ENCODE measurements at regions not wholly inside any gene's neighbourhood (a gene's known extent, or its start where the extent isn't known, plus 50 kb on each side); places are given as distances from the start of the nearest gene placed in this dataset.
A peak's percentile ranks its signal among the peaks of the same experiment; 100 is the strongest.

GRCh38 chrX:20325786-20326388 is 59.2 kb upstream of the RPS6KA3 start:
- POLR2A ChIA-PET: no interaction called here
- H3K4me3 ChIP-seq (ENCODE audit: control insufficient read depth in 1 of 2, extremely low read depth in 1 of 2, low read length in 1 of 2): no peak overlapping the region
- ATAC-seq (replicated peaks in 1 of 4) (no peak), DNase-seq (no peak)
- CTCF ChIA-PET: interaction anchor here in 1 of 2 donors (0.6 kb wide), 1 partner anchor 36 kb away, joined by 4 read pairs; no protein-coding TSS in a partner anchor
- Mint-ChIP-seq H3K4me3 (no peak overlapping the region), H3K27ac (no peak overlapping the region), H3K27me3 (peaks cover 0 to 14% of the 10 kb centered on the region in 2 donors), H3K4me1 (peaks cover 12 to 19% (median 14%) of the 10 kb centered on the region in 3 donors), H3K36me3 (no peaks in the 10 kb centered on the region), H3K9me3 (no peaks in the 10 kb centered on the region)
- H3K4me1 ChIP-seq (ENCODE audit: control insufficient read depth in 1 of 2, extremely low read depth in 1 of 2, insufficient read depth in 2 of 2, low read length in 2 of 2): peaks cover 4 to 8% of the 10 kb centered on the region in 2 experiments
- 73% methylated on average over 2 of the region's 6 CpGs for WGBS (ENCODE audit: insufficient coverage)
- H3K9me3 ChIP-seq: no peaks in the 10 kb centered on the region
- H3K27me3 ChIP-seq (replicated peaks in 1 of 2; ENCODE audit: control insufficient read depth in 2 of 2, extremely low read depth in 1 of 2, insufficient read depth in 2 of 2, low read length in 1 of 2): peaks cover 0 to 3% of the 10 kb centered on the region in 2 experiments
- H3K27ac ChIP-seq (ENCODE audit: low read length): no peak overlapping the region
- H3K36me3 ChIP-seq (ENCODE audit: control insufficient read depth in 2 of 2, extremely low read depth in 1 of 2, insufficient read depth in 1 of 2, low read length in 1 of 2): no peaks in the 10 kb centered on the region

GRCh38 chrX:20322887-20323286 is 56.2 kb upstream of the RPS6KA3 start:
- no peak overlapping the region for H3K4me3 ChIP-seq (ENCODE audit: control insufficient read depth in 1 of 2, extremely low read depth in 1 of 2, low read length in 1 of 2)
- Mint-ChIP-seq H3K27ac (no peak overlapping the region), H3K4me3 (no peak overlapping the region), H3K36me3 (no peaks in the 10 kb centered on the region), H3K9me3 (no peaks in the 10 kb centered on the region), H3K27me3 (peaks cover 0 to 11% of the 10 kb centered on the region in 2 donors), H3K4me1 (peaks cover 20 to 29% (median 28%) of the 10 kb centered on the region in 3 donors)
- no peaks in the 10 kb centered on the region for H3K27me3 ChIP-seq (replicated peaks in 1 of 2; ENCODE audit: control insufficient read depth in 2 of 2, extremely low read depth in 1 of 2, insufficient read depth in 2 of 2, low read length in 1 of 2)
- H3K36me3 ChIP-seq (ENCODE audit: control insufficient read depth in 2 of 2, extremely low read depth in 1 of 2, insufficient read depth in 1 of 2, low read length in 1 of 2): no peaks in the 10 kb centered on the region
- ATAC-seq (replicated peaks in 1 of 4): no peak
- DNase-seq: no peak
- H3K4me1 ChIP-seq (ENCODE audit: control insufficient read depth in 1 of 2, extremely low read depth in 1 of 2, insufficient read depth in 2 of 2, low read length in 2 of 2): peaks cover 4 to 8% of the 10 kb centered on the region in 2 experiments
- no peaks in the 10 kb centered on the region for H3K9me3 ChIP-seq
- 95% methylated on average over 3 of the region's 5 CpGs for WGBS (ENCODE audit: insufficient coverage)
- ChIA-PET POLR2A (interaction anchor here in 1 of 2 donors (0.5 kb wide), 1 partner anchor 56 kb away, joined by 4 read pairs; no protein-coding TSS in a partner anchor), CTCF (interaction anchor here in 1 of 2 donors (0.7 to 0.8 kb wide), 2 partner anchors 60 to 115 kb away, joined by 3 read pairs; no protein-coding TSS in a partner anchor)
- H3K27ac ChIP-seq (ENCODE audit: low read length): no peak overlapping the region

DNA sequence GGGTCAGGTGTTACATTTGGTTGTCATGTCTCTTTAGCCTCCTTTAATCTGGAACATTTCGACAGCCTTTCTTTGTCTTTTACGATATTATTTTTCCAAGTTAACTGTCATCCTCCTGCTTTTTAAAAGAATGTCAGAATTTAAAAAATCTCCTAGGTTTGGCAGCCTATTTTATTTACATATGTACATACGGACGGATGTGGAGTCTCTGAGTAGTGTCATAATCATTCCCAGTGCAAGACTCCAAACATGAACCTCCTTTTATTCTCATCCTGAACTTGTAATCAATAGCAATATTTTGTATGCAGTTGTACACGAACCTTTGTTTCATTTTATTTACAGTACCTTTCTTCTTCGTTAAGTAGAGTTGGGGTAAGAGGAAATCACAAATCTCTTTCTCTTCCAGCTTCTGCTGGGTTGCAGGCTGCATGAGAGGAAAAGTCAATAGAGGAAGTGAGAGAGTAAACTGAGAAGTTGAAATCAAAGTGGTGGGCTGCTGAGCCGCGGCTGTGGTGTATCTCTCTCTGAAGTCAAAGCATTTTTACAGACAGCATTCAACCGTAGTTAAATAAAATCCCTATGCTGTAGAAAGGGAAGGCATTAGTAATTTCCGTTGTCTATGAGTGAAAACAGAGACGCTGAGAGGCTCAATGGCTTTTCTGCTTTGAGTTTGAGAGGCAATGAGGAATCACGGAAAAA is 53.9 kb upstream of the RPS6KA3 start:
- Histone ChIP-seq H3K27me3 (replicated peaks in 1 of 2; ENCODE audit: control insufficient read depth in 2 of 2, extremely low read depth in 1 of 2, insufficient read depth in 2 of 2, low read length in 1 of 2) (no peaks in the 10 kb centered on the region), H3K4me3 (ENCODE audit: control insufficient read depth in 1 of 2, extremely low read depth in 1 of 2, low read length in 1 of 2) (peak overlapping the region in 1 of 2 donors; percentile 7), H3K9me3 (no peaks in the 10 kb centered on the region), H3K27ac (ENCODE audit: low read length) (peak overlapping the region; percentile 39), H3K36me3 (ENCODE audit: control insufficient read depth in 2 of 2, extremely low read depth in 1 of 2, insufficient read depth in 1 of 2, low read length in 1 of 2) (no peaks in the 10 kb centered on the region), H3K4me1 (ENCODE audit: control insufficient read depth in 1 of 2, extremely low read depth in 1 of 2, insufficient read depth in 2 of 2, low read length in 2 of 2) (peaks cover 4 to 8% of the 10 kb centered on the region in 2 experiments)
- no peaks in the 10 kb centered on the region for H3K36me3 Mint-ChIP-seq
- ChIA-PET POLR2A (no interaction called here), CTCF (no interaction called here)
- no peaks in the 10 kb centered on the region for H3K9me3 Mint-ChIP-seq
- no CpG with 5 or more reads among the region's 12 CpGs for WGBS (ENCODE audit: insufficient coverage)
- DNase-seq (peak in 29 of 35 experiments; percentile 0 to 45 (median 8)), ATAC-seq (replicated peaks in 1 of 4) (peak; percentile 69 to 92 (median 80))
- peaks cover 20 to 31% (median 29%) of the 10 kb centered on the region in 3 donors for H3K4me1 Mint-ChIP-seq
- peaks cover 0 to 8% of the 10 kb centered on the region in 2 donors for H3K27me3 Mint-ChIP-seq
- peak overlapping the region; percentile 41 to 62 (median 62) for H3K4me3 Mint-ChIP-seq
- peak overlapping the region; percentile 82 to 85 for H3K27ac Mint-ChIP-seq

- no peak overlapping the region for H3K4me3 Mint-ChIP-seq
- POLR2A ChIA-PET: no interaction called here
- no peak overlapping the region for H3K27ac Mint-ChIP-seq
- DNase-seq (no peak), ATAC-seq (replicated peaks in 1 of 4) (no peak)
- H3K27me3 ChIP-seq (replicated peaks in 1 of 2; ENCODE audit: control insufficient read depth in 2 of 2, extremely low read depth in 1 of 2, insufficient read depth in 2 of 2, low read length in 1 of 2): no peaks in the 10 kb centered on the region
- H3K4me1 Mint-ChIP-seq: peaks cover 24 to 40% (median 36%) of the 10 kb centered on the region in 3 donors
- no peak overlapping the region for H3K4me3 ChIP-seq (ENCODE audit: control insufficient read depth in 1 of 2, extremely low read depth in 1 of 2, low read length in 1 of 2)
- no peak overlapping the region for H3K27ac ChIP-seq (ENCODE audit: low read length)
- H3K9me3 ChIP-seq: no peaks in the 10 kb centered on the region
- no peaks in the 10 kb centered on the region for H3K36me3 ChIP-seq (ENCODE audit: control insufficient read depth in 2 of 2, extremely low read depth in 1 of 2, insufficient read depth in 1 of 2, low read length in 1 of 2)
- no peaks in the 10 kb centered on the region for H3K9me3 Mint-ChIP-seq
- H3K36me3 Mint-ChIP-seq: no peaks in the 10 kb centered on the region
- CTCF ChIA-PET: no interaction called here
- WGBS (ENCODE audit: insufficient coverage): 100% methylated on average over 2 of the region's 4 CpGs
- H3K27me3 Mint-ChIP-seq: peaks cover 0 to 8% of the 10 kb centered on the region in 2 donors
- peaks cover 4 to 10% of the 10 kb centered on the region in 2 experiments for H3K4me1 ChIP-seq (ENCODE audit: control insufficient read depth in 1 of 2, extremely low read depth in 1 of 2, insufficient read depth in 2 of 2, low read length in 2 of 2)
Measured at GRCh38 chrX:20319054-20319453, 52.3 kb upstream of the RPS6KA3 start.

DNA sequence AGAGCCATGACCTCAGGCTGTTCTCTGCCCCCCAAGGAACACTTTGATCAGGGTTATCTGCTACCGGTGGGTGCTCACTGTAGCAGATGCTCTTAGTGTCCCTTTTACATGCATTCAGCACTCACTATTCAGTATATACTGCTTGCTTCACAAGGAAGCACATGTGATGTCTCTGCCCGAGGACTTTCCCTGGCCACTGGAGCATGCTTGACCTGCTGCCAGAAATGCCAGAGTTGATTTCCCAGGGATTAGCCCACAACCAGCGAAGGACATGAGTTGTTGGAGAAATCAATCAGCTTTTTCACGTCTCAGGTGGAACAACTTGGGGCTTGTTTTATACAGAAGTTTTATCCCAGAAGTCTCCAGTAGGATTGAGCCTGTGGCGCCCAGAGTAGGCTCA is 51.2 kb upstream of the RPS6KA3 start:
- Histone ChIP-seq H3K4me1 (ENCODE audit: control insufficient read depth in 1 of 2, extremely low read depth in 1 of 2, insufficient read depth in 2 of 2, low read length in 2 of 2) (peaks cover 4 to 10% of the 10 kb centered on the region in 2 experiments), H3K36me3 (ENCODE audit: control insufficient read depth in 2 of 2, extremely low read depth in 1 of 2, insufficient read depth in 1 of 2, low read length in 1 of 2) (no peaks in the 10 kb centered on the region), H3K9me3 (no peaks in the 10 kb centered on the region), H3K4me3 (ENCODE audit: control insufficient read depth in 1 of 2, extremely low read depth in 1 of 2, low read length in 1 of 2) (no peak overlapping the region), H3K27me3 (replicated peaks in 1 of 2; ENCODE audit: control insufficient read depth in 2 of 2, extremely low read depth in 1 of 2, insufficient read depth in 2 of 2, low read length in 1 of 2) (no peaks in the 10 kb centered on the region), H3K27ac (ENCODE audit: low read length) (no peak overlapping the region)
- peaks cover 24 to 42% (median 36%) of the 10 kb centered on the region in 3 donors for H3K4me1 Mint-ChIP-seq
- ChIA-PET CTCF (interaction anchor here in 1 of 2 donors (0.6 kb wide), 1 partner anchor 655 kb away, joined by 4 read pairs; no protein-coding TSS in a partner anchor), POLR2A (interaction anchor here in 1 of 2 donors (0.5 kb wide), 1 partner anchor 25 kb away, joined by 4 read pairs; no protein-coding TSS in a partner anchor)
- no peak for DNase-seq
- no peak overlapping the region for H3K27ac Mint-ChIP-seq
- no peak for ATAC-seq (replicated peaks in 1 of 4)
- no peak overlapping the region for H3K4me3 Mint-ChIP-seq
- peaks cover 0 to 8% of the 10 kb centered on the region in 2 donors for H3K27me3 Mint-ChIP-seq
- H3K36me3 Mint-ChIP-seq: no peaks in the 10 kb centered on the region
- 90% methylated on average over 2 of the region's 5 CpGs for WGBS (ENCODE audit: insufficient coverage)
- no peaks in the 10 kb centered on the region for H3K9me3 Mint-ChIP-seq

Measured in T-cell (primary cell).